IMR-90 (cell line): ENCODE measurements at regions not wholly inside any gene's neighbourhood (a gene's known extent, or its start where the extent isn't known, plus 50 kb on each side); places are given as distances from the start of the nearest gene placed in this dataset.

Source experiments
- ATAC-seq: fragments of 200-7000 bp; cut with Tn5 transposase; 2 replicates; pipeline ENCODE4 v1.9.1; 2020; ENCODE audit warnings: low read depth, mild to moderate bottlenecking, moderate library complexity
- BruUV-seq: library from RNA; stranded (reverse); fragments of 400-500 nt; replicated peaks from 2 replicates; lab custom pipeline; 2021; lab: Mats Ljungman, UMichigan
- CTCF ChIA-PET: fragments of 300-600 bp; formaldehyde crosslinking; extraction: SDS; loops from one replicate; lab custom pipeline; 2021; ENCODE audit warnings: antibody characterized with exemption; lab: Yijun Ruan, JAX
- POLR2A ChIA-PET: fragments of 300-600 bp; sonication (Branson Sonifier 250); formaldehyde crosslinking; loops from one replicate; lab custom pipeline; 2022; ENCODE audit warnings: antibody characterized with exemption; ENCODE audit not compliant: unreplicated experiment; lab: Charles Lee
- DNase-seq: peaks from one replicate; pipeline ENCODE4 v3.0.0; 2013
- H2AFZ ChIP-seq: replicated peaks from 2 replicates; pipeline ENCODE3; 2013; ENCODE audit warnings: low read length, mild to moderate bottlenecking; ENCODE audit not compliant: poor library complexity
- H2AK5ac ChIP-seq: 2 replicates; pipeline ENCODE4 v1.6.1; 2013; ENCODE audit warnings: low read depth, low read length, inconsistent platforms
- H2AK9ac ChIP-seq: replicated peaks from 2 replicates; pipeline ENCODE3; 2013; ENCODE audit warnings: mild to moderate bottlenecking, low read depth, low read length, moderate library complexity; ENCODE audit not compliant: poor library complexity
- H2BK120ac ChIP-seq: 2 replicates; pipeline ENCODE4 v1.6.1; 2013; ENCODE audit warnings: low read depth, low read length, inconsistent platforms
- H2BK15ac ChIP-seq: 3 replicates; pipeline ENCODE4 v1.6.1; 2013; ENCODE audit warnings: low read depth, low read length, inconsistent platforms
- H2BK20ac ChIP-seq: 2 replicates; pipeline ENCODE4 v1.6.1; 2013; ENCODE audit warnings: low read depth, mild to moderate bottlenecking, inconsistent platforms, low read length, moderate library complexity
- H2BK5ac ChIP-seq: 2 replicates; pipeline ENCODE4 v1.6.1; 2013; ENCODE audit warnings: mild to moderate bottlenecking, low read depth, low read length, inconsistent platforms; ENCODE audit not compliant: poor library complexity, severe bottlenecking
- H3K14ac ChIP-seq: replicated peaks from 2 replicates; pipeline ENCODE4 v1.6.1; 2013; ENCODE audit warnings: low read depth, low read length, inconsistent platforms
- H3K18ac ChIP-seq: 2 replicates; pipeline ENCODE4 v1.6.1; 2013; ENCODE audit warnings: low read depth, low read length, control low read depth
- H3K23ac ChIP-seq: 2 replicates; pipeline ENCODE4 v1.6.1; 2013; ENCODE audit warnings: low read depth, low read length, inconsistent platforms
- H3K27ac ChIP-seq: 2 replicates; pipeline ENCODE4 v1.5.1; 2013; ENCODE audit warnings: mild to moderate bottlenecking, control low read depth, low read length; ENCODE audit not compliant: insufficient read depth
- H3K27me3 ChIP-seq: 2 replicates; pipeline ENCODE4 v1.6.1; 2013; ENCODE audit warnings: low read length; ENCODE audit not compliant: control insufficient read depth, insufficient read depth
- H3K36me3 ChIP-seq: 2 replicates; pipeline ENCODE4 v1.6.1; 2013; ENCODE audit warnings: low read length, mixed read lengths; ENCODE audit not compliant: control insufficient read depth, insufficient read depth
- H3K4ac ChIP-seq: 2 replicates; pipeline ENCODE4 v1.6.1; 2013; ENCODE audit warnings: low read depth, low read length, inconsistent platforms
- H3K4me1 ChIP-seq: 2 replicates; pipeline ENCODE4 v1.6.1; 2013; ENCODE audit warnings: low read length, mixed read lengths; ENCODE audit not compliant: control insufficient read depth, insufficient read depth
- H3K4me2 ChIP-seq: 2 replicates; pipeline ENCODE4 v1.6.1; 2013; ENCODE audit warnings: low read depth, mild to moderate bottlenecking, control low read depth, low read length, moderate library complexity
- H3K4me3 ChIP-seq: 2 replicates; pipeline ENCODE4 v1.5.1; 2013; ENCODE audit warnings: low read depth, mild to moderate bottlenecking, control low read depth, low read length, moderate library complexity; ENCODE audit not compliant: insufficient read depth
- H3K56ac ChIP-seq: 2 replicates; pipeline ENCODE4 v1.6.1; 2013; ENCODE audit warnings: low read length, inconsistent platforms; ENCODE audit not compliant: insufficient read depth; ENCODE audit errors: extremely low read depth
- H3K79me1 ChIP-seq, 2 experiments: 2 replicates each; pipeline ENCODE4 v1.6.1; 2013; ENCODE audit warnings: low read length in 2 of 2, inconsistent platforms in 1 of 2, low read depth in 1 of 2
- H3K9ac ChIP-seq: 2 replicates; pipeline ENCODE4 v1.6.1; 2013; ENCODE audit warnings: low read depth, low read length, control low read depth
- H3K9me1 ChIP-seq: 2 replicates; pipeline ENCODE4 v1.6.1; 2013; ENCODE audit warnings: low read length, inconsistent platforms; ENCODE audit not compliant: insufficient read depth
- H3K9me3 ChIP-seq: 2 replicates; pipeline ENCODE4 v1.6.1; 2013; ENCODE audit warnings: low read length; ENCODE audit not compliant: control insufficient read depth, insufficient read depth
- H4K20me1 ChIP-seq: 2 replicates; pipeline ENCODE4 v1.6.1; 2013; ENCODE audit warnings: low read length, inconsistent platforms; ENCODE audit not compliant: insufficient read depth
- H4K5ac ChIP-seq: 2 replicates; pipeline ENCODE4 v1.6.1; 2013; ENCODE audit warnings: mild to moderate bottlenecking, low read depth, low read length, control low read depth
- H4K8ac ChIP-seq, 2 experiments: 2 replicates each; pipeline ENCODE4 v1.6.1; 2013; ENCODE audit warnings: low read depth in 2 of 2, low read length in 2 of 2, control low read depth in 1 of 2, inconsistent platforms in 1 of 2
- H4K91ac ChIP-seq: 2 replicates; pipeline ENCODE4 v1.6.1; 2013; ENCODE audit warnings: low read depth, low read length, inconsistent platforms; ENCODE audit not compliant: insufficient read depth
- BHLHE40 ChIP-seq: fragments of 150-350 bp; IDR thresholded peaks from 2 replicates; pipeline ENCODE4 v1.6.1; 2016; ENCODE audit warnings: mild to moderate bottlenecking, low read depth, low read length
- CEBPB ChIP-seq: IDR thresholded peaks from 2 replicates; pipeline ENCODE4 v1.6.1; 2012; ENCODE audit warnings: low read depth, low read length, improper control_type of control experiment
- CHD1 ChIP-seq: IDR thresholded peaks from 2 replicates; pipeline ENCODE4 v1.6.1; 2012; ENCODE audit warnings: low read depth, low read length, improper control_type of control experiment
- FOS ChIP-seq: fragments of 150-350 bp; IDR thresholded peaks from 2 replicates; pipeline ENCODE4 v1.6.1; 2016; ENCODE audit warnings: low read depth, low read length
- MAFK ChIP-seq: IDR thresholded peaks from 2 replicates; pipeline ENCODE4 v1.6.1; 2012; ENCODE audit warnings: low read depth, low read length, improper control_type of control experiment
- MXI1 ChIP-seq: IDR thresholded peaks from 2 replicates; pipeline ENCODE4 v1.6.1; 2012; ENCODE audit warnings: low read depth, mild to moderate bottlenecking, low read length, moderate library complexity, borderline replicate concordance
- NFE2L2 ChIP-seq: fragments of 150-350 bp; IDR thresholded peaks from 2 replicates; pipeline ENCODE4 v1.6.1; 2016; ENCODE audit warnings: low read depth, mild to moderate bottlenecking, low read length
- POLR2A ChIP-seq: IDR thresholded peaks from 2 replicates; pipeline ENCODE4 v1.6.1; 2012; ENCODE audit warnings: mild to moderate bottlenecking, low read depth, low read length
- RAD21 ChIP-seq: IDR thresholded peaks from 2 replicates; pipeline ENCODE4 v1.6.1; 2012; ENCODE audit warnings: low read length, improper control_type of control experiment
- RCOR1 ChIP-seq: IDR thresholded peaks from 2 replicates; pipeline ENCODE4 v1.6.1; 2012; ENCODE audit warnings: mild to moderate bottlenecking, low read length, improper control_type of control experiment; ENCODE audit not compliant: insufficient replicate concordance
- RFX5 ChIP-seq: IDR thresholded peaks from 2 replicates; pipeline ENCODE4 v1.8.0; 2012; ENCODE audit warnings: low read depth, mild to moderate bottlenecking, low read length, moderate library complexity
- SMC3 ChIP-seq: fragments of 150-350 bp; IDR thresholded peaks from 2 replicates; pipeline ENCODE4 v1.6.1; 2016; ENCODE audit warnings: low read depth, mild to moderate bottlenecking, antibody characterized with exemption, low read length, moderate library complexity
- WGBS, 2 experiments: methylation state at CpG; one replicate each; pipeline versions ENCODE4 v1.1.5 to v1.1.7; 2013; ENCODE audit warnings: missing lambda C conversion rate in 2 of 2; ENCODE audit not compliant: insufficient read length in 1 of 2; ENCODE audit errors: extremely low coverage in 2 of 2; 5-methylcytosine and 5-hydroxymethylcytosine counted together
- dilution Hi-C: fragments of 300-500 bp; cut with HindIII; formaldehyde crosslinking; loops from one replicate; pipeline ENCODE4 v1.14.3; 2018; ENCODE audit warnings: low sequenced_read_pairs; ENCODE audit not compliant: unreplicated experiment
- in situ Hi-C: fragments of 300-500 bp; cut with MboI; formaldehyde crosslinking; loops from 3 replicates; pipeline ENCODE4 v1.14.3; 2019; ENCODE audit warnings: low sequenced_read_pairs, inconsistent platforms, mixed read lengths
- intact Hi-C: fragments of 100-400 bp; cut with micrococcal nuclease; formaldehyde crosslinking; loops from 2 replicates; pipeline ENCODE4 v1.10.0; 2022
- TF ChIP-seq, protein P1 (sequence below): fragments of 150-350 bp; IDR thresholded peaks from 2 replicates; pipeline ENCODE4 v1.6.1; 2017; ENCODE audit warnings: mild to moderate bottlenecking, antibody characterized with exemption, low read length, low read depth
- TF ChIP-seq, protein P2 (sequence below): conservative IDR thresholded peaks from 2 replicates; pipeline ENCODE4 v1.5.1; 2012; ENCODE audit warnings: mild to moderate bottlenecking, low read depth, low read length, improper control_type of control experiment

DNA sequence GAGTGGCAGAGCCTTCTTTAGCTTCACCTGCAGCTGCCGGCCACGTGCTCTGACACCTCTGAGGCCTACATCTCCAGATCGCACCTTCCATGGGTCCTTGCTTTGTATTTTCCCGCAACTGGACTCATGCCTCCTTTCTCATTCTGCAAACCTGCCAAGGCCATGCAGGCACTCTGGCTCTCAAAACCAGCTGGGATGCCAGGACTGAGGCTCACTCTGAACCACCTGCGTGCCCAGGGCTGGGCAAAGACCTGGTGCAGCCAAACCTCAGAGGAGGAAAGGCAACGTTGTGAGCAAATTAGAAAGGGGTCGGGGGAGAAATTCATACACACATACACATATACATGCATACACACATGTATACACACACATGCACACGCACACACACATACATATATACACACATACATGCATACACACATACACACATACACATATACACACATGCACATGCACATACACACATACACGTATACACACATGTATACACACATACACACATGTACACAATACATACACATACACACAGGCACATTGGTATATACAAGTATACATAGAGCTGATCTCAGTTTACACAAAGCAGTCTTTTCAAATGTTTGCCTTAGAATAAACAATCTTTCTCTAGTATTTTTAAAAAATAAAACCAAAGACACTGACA lies 125.2 kb downstream of the RTP5 start:
- H2AK5ac ChIP-seq, result no peak overlapping the region
- H3K79me1 ChIP-seq, result no peaks in the 10 kb centered on the region
- H2BK20ac ChIP-seq, result no peak overlapping the region
- ChIA-PET CTCF (no interaction called here), POLR2A (no interaction called here)
- H2AK9ac ChIP-seq, result no peak overlapping the region
- intact Hi-C loops, result no loop called here
- H3K4me1 ChIP-seq, result no peaks in the 10 kb centered on the region
- no peaks in the 10 kb centered on the region for H4K20me1 ChIP-seq
- dilution Hi-C loops, result no loop called here
- H3K9me3 ChIP-seq, result no peaks in the 10 kb centered on the region; the same call in 1 of the 2 replicates
- H3K4me2 ChIP-seq, result no peak overlapping the region
- BruUV-seq, result no TSS peak
- H3K23ac ChIP-seq, result no peak overlapping the region
- no peak overlapping the region for H3K27ac ChIP-seq
- H3K27me3 ChIP-seq, result peaks cover 33% of the 10 kb centered on the region
- H3K9ac ChIP-seq, result no peak overlapping the region
- H4K91ac ChIP-seq, result no peak overlapping the region
- H3K4ac ChIP-seq, result no peak overlapping the region
- no peaks in the 10 kb centered on the region for H3K9me1 ChIP-seq
- TF ChIP-seq RCOR1 (no peak), MXI1 (no peak), SMC3 (no peak), NFE2L2 (no peak), RFX5 (no peak), CEBPB (no peak), RAD21 (no peak), FOS (no peak), POLR2A (no peak), MAFK (no peak), BHLHE40 (no peak), CHD1 (no peak)
- TF ChIP-seq, protein P1, sequence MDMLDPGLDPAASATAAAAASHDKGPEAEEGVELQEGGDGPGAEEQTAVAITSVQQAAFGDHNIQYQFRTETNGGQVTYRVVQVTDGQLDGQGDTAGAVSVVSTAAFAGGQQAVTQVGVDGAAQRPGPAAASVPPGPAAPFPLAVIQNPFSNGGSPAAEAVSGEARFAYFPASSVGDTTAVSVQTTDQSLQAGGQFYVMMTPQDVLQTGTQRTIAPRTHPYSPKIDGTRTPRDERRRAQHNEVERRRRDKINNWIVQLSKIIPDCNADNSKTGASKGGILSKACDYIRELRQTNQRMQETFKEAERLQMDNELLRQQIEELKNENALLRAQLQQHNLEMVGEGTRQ, result no peak
- TF ChIP-seq, protein P2, sequence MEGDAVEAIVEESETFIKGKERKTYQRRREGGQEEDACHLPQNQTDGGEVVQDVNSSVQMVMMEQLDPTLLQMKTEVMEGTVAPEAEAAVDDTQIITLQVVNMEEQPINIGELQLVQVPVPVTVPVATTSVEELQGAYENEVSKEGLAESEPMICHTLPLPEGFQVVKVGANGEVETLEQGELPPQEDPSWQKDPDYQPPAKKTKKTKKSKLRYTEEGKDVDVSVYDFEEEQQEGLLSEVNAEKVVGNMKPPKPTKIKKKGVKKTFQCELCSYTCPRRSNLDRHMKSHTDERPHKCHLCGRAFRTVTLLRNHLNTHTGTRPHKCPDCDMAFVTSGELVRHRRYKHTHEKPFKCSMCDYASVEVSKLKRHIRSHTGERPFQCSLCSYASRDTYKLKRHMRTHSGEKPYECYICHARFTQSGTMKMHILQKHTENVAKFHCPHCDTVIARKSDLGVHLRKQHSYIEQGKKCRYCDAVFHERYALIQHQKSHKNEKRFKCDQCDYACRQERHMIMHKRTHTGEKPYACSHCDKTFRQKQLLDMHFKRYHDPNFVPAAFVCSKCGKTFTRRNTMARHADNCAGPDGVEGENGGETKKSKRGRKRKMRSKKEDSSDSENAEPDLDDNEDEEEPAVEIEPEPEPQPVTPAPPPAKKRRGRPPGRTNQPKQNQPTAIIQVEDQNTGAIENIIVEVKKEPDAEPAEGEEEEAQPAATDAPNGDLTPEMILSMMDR, result no peak
- no peak overlapping the region for H2BK15ac ChIP-seq
- no peak overlapping the region for H3K18ac ChIP-seq
- no peak overlapping the region for H2BK120ac ChIP-seq
- no peaks in the 10 kb centered on the region for H3K36me3 ChIP-seq
- WGBS, 2 experiments, result 62% methylated on average over 5 of the region's 9 CpGs; no CpG with 5 or more reads in 1 of the 2 experiments
- in situ Hi-C loops, result no loop called here
- H4K5ac ChIP-seq, result no peak overlapping the region
- no peak overlapping the region for H2BK5ac ChIP-seq
- DNase-seq (no peak), ATAC-seq (no peak)
- H3K14ac ChIP-seq, result no peak overlapping the region
- H4K8ac ChIP-seq, result no peak overlapping the region
- H3K56ac ChIP-seq, result no peak overlapping the region
- H2AFZ ChIP-seq, result no peak overlapping the region
- H3K4me3 ChIP-seq, result no peak overlapping the region
